HEK293 (cell line): ENCODE measurements at regions not wholly inside any gene's neighbourhood (a gene's known extent, or its start where the extent isn't known, plus 50 kb on each side); places are given as distances from the start of the nearest gene placed in this dataset.

Experiments
- CTCF ChIP-seq: fragments of 450-650 bp; formaldehyde crosslinking; IDR thresholded peaks from 2 replicates; pipeline ENCODE4 v1.5.1; 2016; ENCODE audit warnings: missing biosample characterization, missing genetic modification characterization
- EGR2 ChIP-seq: fragments of 450-650 bp; formaldehyde crosslinking; IDR thresholded peaks from 2 replicates; pipeline ENCODE4 v1.5.1; 2016; ENCODE audit warnings: low read depth, missing biosample characterization, missing genetic modification characterization
- GLI4 ChIP-seq: fragments of 450-650 bp; formaldehyde crosslinking; IDR thresholded peaks from 2 replicates; pipeline ENCODE4 v1.5.1; 2016; ENCODE audit warnings: missing biosample characterization, missing genetic modification characterization
- PATZ1 ChIP-seq: fragments of 450-650 bp; formaldehyde crosslinking; IDR thresholded peaks from 2 replicates; pipeline ENCODE4 v1.5.1; 2016; ENCODE audit warnings: missing biosample characterization, missing genetic modification characterization
- RBAK ChIP-seq: fragments of 450-650 bp; formaldehyde crosslinking; IDR thresholded peaks from 2 replicates; pipeline ENCODE4 v1.5.1; 2016; ENCODE audit warnings: missing biosample characterization, missing genetic modification characterization
- TSHZ1 ChIP-seq: fragments of 450-650 bp; formaldehyde crosslinking; IDR thresholded peaks from 2 replicates; pipeline ENCODE4 v1.5.1; 2016; ENCODE audit warnings: missing biosample characterization, missing genetic modification characterization, borderline replicate concordance
- ZBTB20 ChIP-seq: fragments of 450-650 bp; formaldehyde crosslinking; IDR thresholded peaks from 2 replicates; pipeline ENCODE4 v1.5.1; 2016; ENCODE audit warnings: missing biosample characterization, missing genetic modification characterization
- ZNF239 ChIP-seq: fragments of 450-650 bp; formaldehyde crosslinking; IDR thresholded peaks from 2 replicates; pipeline ENCODE4 v1.5.1; 2016; ENCODE audit warnings: missing biosample characterization, missing genetic modification characterization
- ZNF398 ChIP-seq: fragments of 450-650 bp; formaldehyde crosslinking; IDR thresholded peaks from 2 replicates; pipeline ENCODE4 v1.5.1; 2017; ENCODE audit warnings: missing biosample characterization, missing genetic modification characterization
- ZNF626 ChIP-seq: fragments of 450-650 bp; sonication (Bioruptor Pico); formaldehyde crosslinking; IDR thresholded peaks from 2 replicates; pipeline ENCODE4 v1.5.1; 2018; ENCODE audit warnings: missing biosample characterization, missing genetic modification characterization, inconsistent platforms
- ZNF670 ChIP-seq: fragments of 450-650 bp; formaldehyde crosslinking; IDR thresholded peaks from 2 replicates; pipeline ENCODE4 v1.5.1; 2016; ENCODE audit warnings: missing biosample characterization, missing genetic modification characterization, low read depth
- ZNF792 ChIP-seq: fragments of 450-650 bp; formaldehyde crosslinking; IDR thresholded peaks from 2 replicates; pipeline ENCODE4 v1.5.1; 2016; ENCODE audit warnings: missing biosample characterization, missing genetic modification characterization

- no peak for TF ChIP-seq ZNF792 (tag by site-specific recombination)
- no peak for TF ChIP-seq ZNF239
- no peak for TF ChIP-seq ZNF626 (tag by site-specific recombination)
- TF ChIP-seq CTCF (tag by site-specific recombination): no peak
- TF ChIP-seq EGR2: no peak
- TF ChIP-seq ZNF398 (tag by site-specific recombination): no peak
- no peak for TF ChIP-seq PATZ1 (tag by site-specific recombination)
- no peak for TF ChIP-seq RBAK
- no peak for TF ChIP-seq TSHZ1 (tag by site-specific recombination)
- no peak for TF ChIP-seq ZNF670 (tag by site-specific recombination)
- no peak for TF ChIP-seq ZBTB20 (tag by site-specific recombination)
- TF ChIP-seq GLI4: no peak
These were observed 1101.9 kb upstream of the TENM4 start for GRCh38 chr11:80542704-80543103.
